ENCODE measurements at regions not wholly inside any gene's neighbourhood (a gene's known extent, or its start where the extent isn't known, plus 50 kb on each side); places are given as distances from the start of the nearest gene placed in this dataset.

GRCh38 chr13:84491952-84492351, 609.7 kb upstream of the SLITRK1 start:
- no peak for TF ChIP-seq CTCF (IDR thresholded peaks at IDR 0.05 in 4 of 5, conservative IDR thresholded peaks at IDR 0.05 in 1 of 5)
- no peak for TF ChIP-seq POLR2A (IDR thresholded peaks at IDR 0.05)
